Neural progenitor cell (in vitro differentiated cells): ENCODE measurements at regions not wholly inside any gene's neighbourhood (a gene's known extent, or its start where the extent isn't known, plus 50 kb on each side); places are given as distances from the start of the nearest gene placed in this dataset.

Experiments
- DNase-seq: peaks from one replicate; pipeline ENCODE4 v3.0.0-alpha.2; 2016; ENCODE audit warnings: low spot score
- H2AFZ ChIP-seq: fragments of 200-600 bp; sonication (generic); replicated peaks from 2 replicates; pipeline ENCODE4 v1.6.1; 2016; ENCODE audit warnings: antibody characterized with exemption
- H3F3A ChIP-seq: fragments of 200-600 bp; sonication (generic); 2 replicates; pipeline ENCODE4 v1.6.1; 2016; ENCODE audit warnings: antibody characterized with exemption, low read depth
- H3K27ac ChIP-seq: fragments of 200-600 bp; sonication (generic); 2 replicates; pipeline ENCODE4 v1.5.1; 2016; ENCODE audit warnings: mild to moderate bottlenecking
- H3K27me3 ChIP-seq: fragments of 200-600 bp; sonication (generic); 2 replicates; pipeline ENCODE4 v1.6.1; 2016; ENCODE audit warnings: mild to moderate bottlenecking, moderate library complexity
- H3K36me3 ChIP-seq: fragments of 200-600 bp; sonication (generic); 2 replicates; pipeline ENCODE4 v1.5.1; 2016
- H3K4me1 ChIP-seq: fragments of 200-600 bp; sonication (generic); 2 replicates; pipeline ENCODE4 v1.6.1; 2016; ENCODE audit warnings: mixed run types
- H3K4me2 ChIP-seq: fragments of 200-600 bp; sonication (generic); 2 replicates; pipeline ENCODE4 v1.6.1; 2016
- H3K4me3 ChIP-seq: fragments of 200-600 bp; sonication (generic); 2 replicates; pipeline ENCODE4 v1.5.1; 2016
- H3K79me2 ChIP-seq: fragments of 200-600 bp; sonication (generic); 2 replicates; pipeline ENCODE4 v1.6.1; 2016; ENCODE audit warnings: low read depth
- H3K9ac ChIP-seq: fragments of 200-600 bp; sonication (generic); 2 replicates; pipeline ENCODE4 v1.6.1; 2016
- H3K9me3 ChIP-seq: fragments of 200-600 bp; sonication (generic); 2 replicates; pipeline ENCODE4 v1.5.1; 2016; ENCODE audit warnings: low read depth
- H4K20me1 ChIP-seq: fragments of 200-600 bp; sonication (generic); 2 replicates; pipeline ENCODE4 v1.6.1; 2016; ENCODE audit warnings: low read depth
- H3K27ac Mint-ChIP-seq: 3 replicates; pipeline ENCODE4 v1.8.0; 2021; ENCODE audit warnings: mixed read lengths
- H3K27me3 Mint-ChIP-seq: 2 replicates; pipeline ENCODE4 v1.8.0; 2022; ENCODE audit warnings: low read depth, mild to moderate bottlenecking, inconsistent platforms, moderate library complexity, mixed read lengths; ENCODE audit not compliant: insufficient read depth
- H3K36me3 Mint-ChIP-seq: 3 replicates; pipeline ENCODE4 v1.8.0; 2021; ENCODE audit warnings: mixed read lengths
- H3K4me1 Mint-ChIP-seq: 3 replicates; pipeline ENCODE4 v1.8.0; 2021; ENCODE audit warnings: mixed read lengths
- H3K4me3 Mint-ChIP-seq: 3 replicates; pipeline ENCODE4 v1.8.0; 2021; ENCODE audit warnings: mild to moderate bottlenecking, moderate library complexity, mixed read lengths
- H3K9me3 Mint-ChIP-seq: 3 replicates; pipeline ENCODE4 v1.8.0; 2020; ENCODE audit warnings: mixed read lengths
- CTCF ChIP-seq: fragments of 200-600 bp; sonication (generic); IDR thresholded peaks from 2 replicates; pipeline ENCODE4 v1.5.1; 2017; ENCODE audit warnings: antibody characterized with exemption, mild to moderate bottlenecking
- EZH2 ChIP-seq: fragments of 200-600 bp; sonication (generic); IDR thresholded peaks from 2 replicates; pipeline ENCODE4 v1.6.1; 2017; ENCODE audit warnings: antibody characterized with exemption, mild to moderate bottlenecking, moderate library complexity
- EZH2phosphoT487 ChIP-seq: fragments of 200-600 bp; sonication (generic); IDR thresholded peaks from 2 replicates; pipeline ENCODE4 v1.6.1; 2017; ENCODE audit warnings: antibody characterized with exemption

DNA sequence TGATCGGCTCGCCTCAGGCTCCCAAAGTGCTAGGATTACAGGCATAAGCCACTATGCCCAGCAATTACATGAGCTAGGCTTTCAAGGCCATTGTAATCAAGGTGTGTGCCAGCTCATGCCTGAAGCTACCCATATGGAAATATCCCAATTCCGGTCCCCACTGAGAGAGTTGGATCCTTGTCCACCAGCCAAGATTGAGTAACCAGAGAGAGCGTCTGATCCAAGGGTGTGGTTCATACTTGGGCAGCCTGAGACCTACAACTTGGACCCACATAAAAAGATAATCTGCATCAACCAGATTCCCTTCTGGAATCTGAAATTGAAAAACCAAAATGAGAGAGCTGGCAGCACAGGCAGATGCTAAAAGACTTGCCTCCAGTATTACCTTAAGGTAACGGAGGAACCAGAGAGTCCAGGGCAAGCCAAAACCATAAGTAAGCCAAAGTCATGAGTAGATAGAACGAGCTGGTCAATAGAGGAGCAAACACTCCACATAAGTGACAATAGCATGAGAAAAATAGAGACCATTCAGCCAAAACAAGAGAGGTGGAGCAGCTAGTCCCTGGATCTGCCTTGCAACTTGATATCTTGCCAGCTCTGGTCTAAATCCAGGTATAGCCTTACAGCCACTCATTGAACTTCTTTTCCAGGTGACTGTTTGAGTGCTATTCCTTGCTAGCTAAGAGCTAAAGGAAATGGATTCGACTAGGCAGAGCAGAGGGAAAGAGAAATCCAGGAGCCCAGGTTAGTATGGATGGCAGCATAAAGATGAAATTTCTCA lies 63.8 kb upstream of the ATP1A1 start:
- no peak overlapping the region for H3K4me3 Mint-ChIP-seq
- no peaks in the 10 kb centered on the region for H3K36me3 Mint-ChIP-seq
- Histone ChIP-seq H3K36me3 (no peaks in the 10 kb centered on the region), H3K27ac (no peak overlapping the region), H3K4me3 (no peak overlapping the region), H3K9me3 (no peaks in the 10 kb centered on the region), H3K27me3 (no peaks in the 10 kb centered on the region), H2AFZ (no peak overlapping the region), H3K4me1 (no peaks in the 10 kb centered on the region), H3K9ac (no peak overlapping the region), H4K20me1 (no peaks in the 10 kb centered on the region), H3K79me2 (no peaks in the 10 kb centered on the region), H3F3A (no peaks in the 10 kb centered on the region), H3K4me2 (no peak overlapping the region)
- no peak for TF ChIP-seq EZH2
- no peak for TF ChIP-seq EZH2phosphoT487
- no peak for TF ChIP-seq CTCF
- H3K27me3 Mint-ChIP-seq: no peaks in the 10 kb centered on the region
- H3K9me3 Mint-ChIP-seq: peaks cover 2% of the 10 kb centered on the region
- DNase-seq: no peak
- H3K4me1 Mint-ChIP-seq: peaks cover 19% of the 10 kb centered on the region
- H3K27ac Mint-ChIP-seq: no peak overlapping the region

GRCh38 chr1:116310180-116310579 lies 62.9 kb upstream of the ATP1A1 start:
- Histone ChIP-seq H3F3A (no peaks in the 10 kb centered on the region), H3K4me2 (no peak overlapping the region), H3K27ac (no peak overlapping the region), H3K9me3 (no peaks in the 10 kb centered on the region), H4K20me1 (no peaks in the 10 kb centered on the region), H3K36me3 (no peaks in the 10 kb centered on the region), H2AFZ (no peak overlapping the region), H3K27me3 (no peaks in the 10 kb centered on the region), H3K9ac (no peak overlapping the region), H3K79me2 (no peaks in the 10 kb centered on the region), H3K4me3 (no peak overlapping the region), H3K4me1 (no peaks in the 10 kb centered on the region)
- TF ChIP-seq EZH2phosphoT487 (no peak), CTCF (no peak), EZH2 (no peak)
- Mint-ChIP-seq H3K27me3 (no peaks in the 10 kb centered on the region), H3K27ac (no peak overlapping the region), H3K9me3 (peaks cover 2% of the 10 kb centered on the region), H3K4me3 (no peak overlapping the region), H3K4me1 (peaks cover 19% of the 10 kb centered on the region), H3K36me3 (no peaks in the 10 kb centered on the region)
- no peak for DNase-seq

DNA sequence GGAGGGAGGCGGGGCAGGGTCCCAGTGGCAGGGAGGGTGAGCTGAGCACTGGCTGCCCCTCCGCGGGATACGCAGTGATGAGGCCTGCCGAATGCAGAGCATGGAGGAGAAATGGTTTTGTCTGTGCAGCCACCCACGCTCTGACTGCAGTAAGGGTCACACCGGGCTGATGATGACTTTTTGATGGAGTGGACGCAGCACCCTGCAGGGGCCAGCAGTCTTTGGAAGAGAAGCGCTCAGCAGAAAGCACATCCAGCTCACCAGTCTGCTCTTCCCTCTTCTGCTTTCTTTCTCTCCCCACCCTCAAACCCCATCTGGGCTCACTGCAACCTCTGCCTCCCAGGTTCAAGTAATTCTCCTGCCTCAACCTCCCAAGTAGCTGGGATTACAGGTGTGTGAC lies 61.9 kb upstream of the ATP1A1 start:
- DNase-seq: no peak
- no peak for TF ChIP-seq EZH2phosphoT487
- TF ChIP-seq EZH2: no peak
- no peak for TF ChIP-seq CTCF
- Histone ChIP-seq H3K4me1 (no peaks in the 10 kb centered on the region), H3K27me3 (no peaks in the 10 kb centered on the region), H3K4me2 (no peak overlapping the region), H3K4me3 (no peak overlapping the region), H3K79me2 (no peaks in the 10 kb centered on the region), H2AFZ (no peak overlapping the region), H3K9ac (no peak overlapping the region), H4K20me1 (no peaks in the 10 kb centered on the region), H3K9me3 (no peaks in the 10 kb centered on the region), H3K36me3 (no peaks in the 10 kb centered on the region), H3F3A (no peaks in the 10 kb centered on the region), H3K27ac (no peak overlapping the region)
- Mint-ChIP-seq H3K36me3 (no peaks in the 10 kb centered on the region), H3K9me3 (no peaks in the 10 kb centered on the region), H3K27me3 (no peaks in the 10 kb centered on the region), H3K27ac (no peak overlapping the region), H3K4me1 (peaks cover 19% of the 10 kb centered on the region), H3K4me3 (no peak overlapping the region)
